ENCODE measurements at regions not wholly inside any gene's neighbourhood (a gene's known extent, or its start where the extent isn't known, plus 50 kb on each side); places are given as distances from the start of the nearest gene placed in this dataset.

- TF ChIP-seq CTCF (IDR thresholded peaks at IDR 0.05) (no peak), POLR2A (IDR thresholded peaks at IDR 0.05) (no peak), POLR2AphosphoS5 (IDR thresholded peaks at IDR 0.05; ENCODE audit: insufficient read depth in 1 of 2, low read depth in 1 of 2) (peak in 1 of 2 donors; percentile 9)
These were observed 52.6 kb upstream of the LYST start for GRCh38 chr1:235919127-235919832.

All from vagina (tissue), 2 donors.